Testis (tissue), 2 donors: ENCODE measurements at regions not wholly inside any gene's neighbourhood (a gene's known extent, or its start where the extent isn't known, plus 50 kb on each side); places are given as distances from the start of the nearest gene placed in this dataset.

Experiments used
- DNase-seq: peaks from one replicate; pipeline ENCODE4 v3.0.0-alpha.2; 2019
- H3K27ac ChIP-seq, 2 donors: fragments of 200-600 bp; sonication (generic); one replicate each; pipeline ENCODE4 v1.5.1; 2019
- H3K27me3 ChIP-seq: fragments of 200-600 bp; sonication (generic); one replicate; pipeline ENCODE4 v1.5.1; 2019
- H3K36me3 ChIP-seq: fragments of 200-600 bp; sonication (generic); one replicate; pipeline ENCODE4 v1.5.1; 2017; ENCODE audit warnings: low read depth; ENCODE audit errors: missing control alignments
- H3K4me1 ChIP-seq: fragments of 200-600 bp; sonication (generic); one replicate; pipeline ENCODE4 v1.5.1; 2019
- H3K4me3 ChIP-seq, 2 donors: fragments of 200-600 bp; sonication (generic); one replicate each; pipeline ENCODE4 v1.5.1; 2017 to 2019
- H3K9me3 ChIP-seq: fragments of 200-600 bp; sonication (generic); one replicate; pipeline ENCODE4 v1.5.1; 2017
- POLR2A ChIP-seq: fragments of 450-650 bp; IDR thresholded peaks from one replicate; pipeline ENCODE4 v1.6.1; 2017; ENCODE audit warnings: antibody characterized with exemption, mild to moderate bottlenecking, moderate library complexity
- WGBS, 2 donors: methylation state at CpG; one replicate each; pipeline ENCODE4 v1.1.5; 2018; 5-methylcytosine and 5-hydroxymethylcytosine counted together
- intact Hi-C: fragments of 100-400 bp; cut with DNase I; formaldehyde crosslinking; loops from one replicate; pipeline ENCODE4 v1.15.1; 2023; ENCODE audit warnings: low total_unique reads
- TF ChIP-seq, protein P1 (sequence below), 3 experiments: fragments of 450-650 bp in 2 of 3; fragments of 200-600 bp in 1 of 3; sonication (generic) in 1 of 3; IDR thresholded peaks; one replicate each; pipeline ENCODE4 v1.5.1; 2016 to 2019; ENCODE audit warnings: antibody characterized with exemption in 3 of 3, mild to moderate bottlenecking in 2 of 3, moderate library complexity in 1 of 3

DNA sequence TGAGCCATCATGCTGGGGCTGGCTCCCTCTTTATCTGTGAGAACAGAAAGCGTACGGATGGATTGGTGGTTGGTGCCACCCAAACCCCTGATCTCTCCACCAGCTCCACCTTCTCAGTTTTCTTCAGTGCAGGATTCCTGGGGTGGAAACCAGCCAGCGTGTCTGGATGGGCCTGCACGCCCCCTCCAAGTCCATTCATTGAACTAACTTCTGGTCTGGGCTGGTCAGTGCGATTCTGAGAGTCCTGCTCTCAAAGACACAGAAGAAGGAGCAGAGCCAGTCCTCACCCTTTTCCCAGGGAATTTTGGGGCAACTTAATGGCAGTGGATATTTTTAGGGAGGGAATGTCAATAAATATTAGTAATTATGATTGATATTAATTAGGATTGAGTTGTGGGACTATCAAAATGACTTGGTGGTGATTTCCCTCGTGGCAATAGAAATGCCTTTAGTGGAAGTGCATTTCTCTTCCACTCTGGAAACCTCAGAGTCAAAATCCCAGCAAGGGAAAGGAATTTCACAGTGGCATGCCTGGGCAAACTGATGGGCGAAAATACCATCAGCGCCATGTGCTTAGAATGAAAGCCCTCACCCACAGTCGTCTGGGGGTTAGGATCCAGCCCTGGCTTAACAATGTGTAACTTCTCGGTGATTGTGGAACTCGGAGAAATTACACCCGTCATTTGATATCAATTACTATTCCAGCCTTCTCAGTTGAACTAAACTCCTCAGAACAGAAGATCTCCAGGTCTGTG lies 69.3 kb upstream of the EEPD1 start:
- Histone ChIP-seq H3K4me1 (no peaks in the 10 kb centered on the region), H3K4me3 (no peak overlapping the region), H3K27ac (no peak overlapping the region), H3K27me3 (no peaks in the 10 kb centered on the region), H3K36me3 (no peaks in the 10 kb centered on the region), H3K9me3 (no peaks in the 10 kb centered on the region)
- WGBS, 2 donors: 73 to 77% methylated on average over 12 of the region's 12 CpGs
- intact Hi-C loops: no loop called here
- TF ChIP-seq, protein P1, sequence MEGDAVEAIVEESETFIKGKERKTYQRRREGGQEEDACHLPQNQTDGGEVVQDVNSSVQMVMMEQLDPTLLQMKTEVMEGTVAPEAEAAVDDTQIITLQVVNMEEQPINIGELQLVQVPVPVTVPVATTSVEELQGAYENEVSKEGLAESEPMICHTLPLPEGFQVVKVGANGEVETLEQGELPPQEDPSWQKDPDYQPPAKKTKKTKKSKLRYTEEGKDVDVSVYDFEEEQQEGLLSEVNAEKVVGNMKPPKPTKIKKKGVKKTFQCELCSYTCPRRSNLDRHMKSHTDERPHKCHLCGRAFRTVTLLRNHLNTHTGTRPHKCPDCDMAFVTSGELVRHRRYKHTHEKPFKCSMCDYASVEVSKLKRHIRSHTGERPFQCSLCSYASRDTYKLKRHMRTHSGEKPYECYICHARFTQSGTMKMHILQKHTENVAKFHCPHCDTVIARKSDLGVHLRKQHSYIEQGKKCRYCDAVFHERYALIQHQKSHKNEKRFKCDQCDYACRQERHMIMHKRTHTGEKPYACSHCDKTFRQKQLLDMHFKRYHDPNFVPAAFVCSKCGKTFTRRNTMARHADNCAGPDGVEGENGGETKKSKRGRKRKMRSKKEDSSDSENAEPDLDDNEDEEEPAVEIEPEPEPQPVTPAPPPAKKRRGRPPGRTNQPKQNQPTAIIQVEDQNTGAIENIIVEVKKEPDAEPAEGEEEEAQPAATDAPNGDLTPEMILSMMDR (IDR thresholded peaks at IDR 0.05): no peak
- DNase-seq: no peak

DNA sequence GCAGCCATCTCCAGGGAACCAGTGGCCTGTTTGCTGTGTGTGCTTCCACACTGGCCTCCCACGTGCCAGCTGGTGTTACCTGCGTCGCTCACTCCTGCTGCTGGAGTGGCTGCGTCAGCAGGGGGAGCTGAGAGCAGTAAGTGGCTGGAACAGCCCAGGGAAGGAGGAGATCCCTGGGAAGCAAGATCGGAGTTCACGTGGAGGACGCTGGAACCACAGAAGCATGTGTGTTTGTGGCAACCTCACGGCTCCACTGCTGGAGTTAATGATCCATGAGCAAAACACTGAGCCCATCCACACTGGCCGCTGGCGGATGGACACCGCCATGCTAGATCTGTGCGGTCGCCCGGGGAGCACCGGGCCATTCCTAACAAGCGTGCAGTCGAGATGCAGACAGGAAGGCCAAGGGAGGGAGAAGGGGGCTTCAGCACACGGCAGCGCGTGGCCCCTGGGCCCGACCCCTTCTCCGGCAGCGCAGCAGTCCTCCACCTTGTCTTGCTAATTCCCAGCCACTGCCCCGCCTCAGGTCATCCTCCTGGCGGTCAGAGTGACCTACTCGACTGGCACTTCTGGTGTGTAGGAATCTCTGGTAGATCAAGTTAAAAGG lies 68.5 kb upstream of the EEPD1 start:
- H3K9me3 ChIP-seq: no peaks in the 10 kb centered on the region
- H3K27ac ChIP-seq: no peak overlapping the region
- intact Hi-C loops: no loop called here
- H3K4me1 ChIP-seq: no peaks in the 10 kb centered on the region
- H3K4me3 ChIP-seq: no peak overlapping the region
- H3K36me3 ChIP-seq: no peaks in the 10 kb centered on the region
- H3K27me3 ChIP-seq: no peaks in the 10 kb centered on the region
- no peak for TF ChIP-seq POLR2A
- TF ChIP-seq, protein P1 (IDR thresholded peaks at IDR 0.05): no peak
- DNase-seq: peak; percentile 55
- WGBS, 2 donors: 45 to 67% methylated on average over 6 to 26 of the region's 26 CpGs

DNA sequence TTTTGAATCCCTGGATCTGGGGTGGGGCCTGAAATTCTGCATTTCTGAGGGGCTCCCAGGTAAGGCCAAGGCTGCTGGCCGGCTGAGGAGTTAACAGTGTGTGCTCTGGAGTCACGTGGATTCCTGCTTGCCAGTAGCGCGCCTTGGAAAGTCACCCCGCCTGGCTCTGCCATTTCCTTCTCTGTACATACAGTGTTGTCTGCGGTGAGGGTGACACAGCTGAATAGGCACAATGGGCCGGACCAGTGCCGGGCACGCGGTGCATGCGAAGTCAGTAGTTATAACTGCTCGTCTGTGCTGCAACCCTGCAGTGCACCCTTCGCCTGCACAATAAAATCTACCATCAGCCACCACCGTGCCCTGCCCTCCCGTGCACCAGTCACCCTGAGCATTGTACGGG lies 68.0 kb upstream of the EEPD1 start:
- Histone ChIP-seq H3K4me3 (no peak overlapping the region), H3K36me3 (no peaks in the 10 kb centered on the region), H3K9me3 (no peaks in the 10 kb centered on the region), H3K27me3 (no peaks in the 10 kb centered on the region), H3K27ac (no peak overlapping the region), H3K4me1 (no peaks in the 10 kb centered on the region)
- intact Hi-C loops: no loop called here
- DNase-seq: no peak
- TF ChIP-seq POLR2A: no peak
- TF ChIP-seq, protein P1 (IDR thresholded peaks at IDR 0.05): no peak
- 69 to 85% methylated on average over 10 to 16 of the region's 16 CpGs for WGBS, 2 donors

DNA sequence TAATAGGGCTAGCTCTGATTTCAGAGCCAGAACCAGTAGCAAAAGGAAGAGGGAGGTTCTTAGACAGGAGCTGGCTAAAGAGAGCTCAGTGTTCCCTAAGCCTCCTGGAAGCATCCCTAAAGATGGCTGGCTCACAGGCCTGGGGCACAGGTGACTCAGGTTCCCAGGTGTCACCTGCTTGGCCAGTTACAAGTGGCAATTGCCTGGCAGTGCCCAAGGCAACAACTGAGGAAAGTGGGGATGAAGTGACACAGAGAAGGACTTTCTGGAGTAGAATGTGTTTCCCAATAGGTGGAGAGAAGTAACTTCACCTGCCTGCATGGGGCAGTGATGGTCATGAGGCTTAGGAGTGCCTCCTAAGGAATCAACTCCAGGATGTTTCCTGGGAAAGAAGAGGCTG lies 66.5 kb upstream of the EEPD1 start:
- Histone ChIP-seq H3K27ac (no peak overlapping the region), H3K36me3 (no peaks in the 10 kb centered on the region), H3K4me3 (no peak overlapping the region), H3K4me1 (no peaks in the 10 kb centered on the region), H3K27me3 (no peaks in the 10 kb centered on the region), H3K9me3 (no peaks in the 10 kb centered on the region)
- intact Hi-C loops: no loop called here
- no peak for TF ChIP-seq POLR2A
- TF ChIP-seq, protein P1 (IDR thresholded peaks at IDR 0.05): no peak
- no peak for DNase-seq

DNA sequence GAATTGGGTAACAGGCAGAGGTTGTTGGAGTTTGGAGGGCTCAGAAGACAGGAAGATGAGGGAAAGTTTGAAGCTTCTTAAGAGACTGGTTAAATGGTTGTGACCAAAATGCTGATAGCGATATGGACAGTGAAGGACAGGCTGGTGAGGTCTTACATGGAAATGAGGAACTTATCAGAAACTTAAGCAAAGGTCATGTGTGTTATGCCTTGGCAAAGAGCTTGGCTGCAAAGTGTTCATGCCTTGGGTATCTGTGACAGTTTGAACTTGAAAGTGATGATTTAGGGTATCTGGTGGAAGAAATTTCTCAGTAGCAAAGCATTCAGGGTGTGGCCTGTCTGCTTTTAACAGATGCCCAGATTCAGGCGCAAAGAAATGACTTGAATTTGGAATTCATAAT lies 64.5 kb upstream of the EEPD1 start:
- H3K27me3 ChIP-seq: no peaks in the 10 kb centered on the region

More for the DNA sequence above, 64.5 kb upstream of the EEPD1 start:
- H3K4me1 ChIP-seq: no peaks in the 10 kb centered on the region
- 91 to 98% methylated on average over 2 of the region's 2 CpGs for WGBS, 2 donors
- no peaks in the 10 kb centered on the region for H3K9me3 ChIP-seq
- no peaks in the 10 kb centered on the region for H3K36me3 ChIP-seq
- H3K4me3 ChIP-seq: no peak overlapping the region
- intact Hi-C loops: no loop called here
- TF ChIP-seq, protein P1 (IDR thresholded peaks at IDR 0.05): no peak
- no peak overlapping the region for H3K27ac ChIP-seq
- no peak for DNase-seq
